ENCODE measurements at regions not wholly inside any gene's neighbourhood (a gene's known extent, or its start where the extent isn't known, plus 50 kb on each side); places are given as distances from the start of the nearest gene placed in this dataset.

- TF ChIP-seq POLR2A (IDR thresholded peaks at IDR 0.05) (no peak), CTCF (IDR thresholded peaks at IDR 0.05) (no peak)
These were observed 713.9 kb downstream of the GATA3 start for GRCh38 chr10:8768341-8768740.
